GM23248 (cell line): ENCODE measurements at regions not wholly inside any gene's neighbourhood (a gene's known extent, or its start where the extent isn't known, plus 50 kb on each side); places are given as distances from the start of the nearest gene placed in this dataset.

Source experiments
- DNase-seq: peaks from one replicate; pipeline ENCODE4 v3.0.0-alpha.2; 2015
- H2AFZ ChIP-seq: fragments of 200-600 bp; sonication (generic); 2 replicates; pipeline ENCODE4 v1.6.1; 2016; ENCODE audit warnings: antibody characterized with exemption
- H3F3A ChIP-seq: fragments of 200-600 bp; sonication (generic); 2 replicates; pipeline ENCODE4 v1.6.1; 2016; ENCODE audit warnings: mild to moderate bottlenecking, antibody characterized with exemption, mixed run types; ENCODE audit not compliant: insufficient read depth
- H3K27ac ChIP-seq: fragments of 200-600 bp; sonication (generic); 2 replicates; pipeline ENCODE4 v1.5.1; 2016; ENCODE audit warnings: mild to moderate bottlenecking
- H3K27me3 ChIP-seq: fragments of 200-600 bp; sonication (generic); replicated peaks from 2 replicates; pipeline ENCODE4 v1.6.1; 2016; ENCODE audit warnings: mild to moderate bottlenecking; ENCODE audit not compliant: insufficient read depth
- H3K36me3 ChIP-seq: fragments of 200-600 bp; sonication (generic); 2 replicates; pipeline ENCODE4 v1.6.1; 2016; ENCODE audit warnings: low read depth, mild to moderate bottlenecking
- H3K4me1 ChIP-seq: fragments of 200-600 bp; sonication (generic); 2 replicates; pipeline ENCODE4 v1.6.1; 2016; ENCODE audit warnings: mild to moderate bottlenecking; ENCODE audit not compliant: insufficient read depth
- H3K4me2 ChIP-seq: fragments of 200-600 bp; sonication (generic); one replicate; pipeline ENCODE4 v1.6.1; 2016; ENCODE audit warnings: mild to moderate bottlenecking; ENCODE audit not compliant: unreplicated experiment
- H3K4me3 ChIP-seq: fragments of 200-600 bp; sonication (generic); 2 replicates; pipeline ENCODE4 v1.5.1; 2016; ENCODE audit warnings: mild to moderate bottlenecking
- H3K79me2 ChIP-seq: fragments of 200-600 bp; sonication (generic); 2 replicates; pipeline ENCODE4 v1.6.1; 2016; ENCODE audit warnings: mild to moderate bottlenecking; ENCODE audit not compliant: insufficient read depth
- H3K9ac ChIP-seq: fragments of 200-600 bp; sonication (generic); 2 replicates; pipeline ENCODE4 v1.6.1; 2016; ENCODE audit warnings: mild to moderate bottlenecking
- H3K9me2 ChIP-seq: fragments of 200-600 bp; sonication (generic); 2 replicates; pipeline ENCODE4 v1.6.1; 2016; ENCODE audit warnings: mixed run types, mild to moderate bottlenecking, moderate library complexity; ENCODE audit not compliant: insufficient read depth
- H3K9me3 ChIP-seq: fragments of 200-600 bp; sonication (generic); one replicate; pipeline ENCODE4 v1.6.1; 2017; ENCODE audit warnings: low read depth
- H4K20me1 ChIP-seq: fragments of 200-600 bp; sonication (generic); 2 replicates; pipeline ENCODE4 v1.6.0; 2016; ENCODE audit not compliant: insufficient read depth
- EZH2 ChIP-seq: fragments of 200-600 bp; sonication (generic); IDR thresholded peaks from 2 replicates; pipeline ENCODE4 v1.6.1; 2018; ENCODE audit warnings: antibody characterized with exemption, mild to moderate bottlenecking; ENCODE audit not compliant: insufficient read depth, poor library complexity, severe bottlenecking
- EZH2phosphoT487 ChIP-seq: fragments of 200-600 bp; sonication (generic); IDR thresholded peaks from 2 replicates; pipeline ENCODE4 v1.6.1; 2018; ENCODE audit warnings: antibody characterized with exemption, moderate library complexity, mild to moderate bottlenecking, low read depth; ENCODE audit not compliant: insufficient read depth
- WGBS, 2 experiments: methylation state at CpG; one replicate each; pipeline ENCODE4 v1.1.6; 2015 to 2017; ENCODE audit warnings: low lambda C conversion rate in 2 of 2, low coverage in 1 of 2; ENCODE audit errors: missing lambda C conversion rate in 2 of 2; 5-methylcytosine and 5-hydroxymethylcytosine counted together
- in situ Hi-C: fragments of 300-500 bp; cut with MboI; formaldehyde crosslinking; loops from 2 replicates; pipeline ENCODE4 v1.15.0; 2020

- no peak overlapping the region for H3K4me3 ChIP-seq
- H3K36me3 ChIP-seq, result no peaks in the 10 kb centered on the region
- H2AFZ ChIP-seq, result no peak overlapping the region
- H3K9ac ChIP-seq, result no peak overlapping the region
- WGBS, 2 experiments, result 80 to 86% methylated on average over 1 of the region's 1 CpG
- no peaks in the 10 kb centered on the region for H3K9me3 ChIP-seq
- peaks cover 48% of the 10 kb centered on the region for H3K27me3 ChIP-seq
- no peak overlapping the region for H3K27ac ChIP-seq
- no peaks in the 10 kb centered on the region for H4K20me1 ChIP-seq
- H3K4me2 ChIP-seq, result no peak overlapping the region
- no peaks in the 10 kb centered on the region for H3K4me1 ChIP-seq
- H3K9me2 ChIP-seq, result no peaks in the 10 kb centered on the region
- no peaks in the 10 kb centered on the region for H3F3A ChIP-seq
- DNase-seq, result peak; percentile 13
- H3K79me2 ChIP-seq, result no peaks in the 10 kb centered on the region
- TF ChIP-seq EZH2phosphoT487, result no peak
- no peak for TF ChIP-seq EZH2
- in situ Hi-C loops, result no loop called here
These were observed 66.7 kb upstream of the PHF24 start for GRCh38 chr9:34891386-34891785.

- WGBS, 2 experiments, result 11 to 21% methylated on average over 2 of the region's 2 CpGs
- no peak for TF ChIP-seq EZH2
- no peak for TF ChIP-seq EZH2phosphoT487
These were observed 70.2 kb upstream of the PHF24 start for GRCh38 chr9:34887841-34888240.

GRCh38 chr9:34884747-34885189 is 73.3 kb upstream of the PHF24 start:
- 9 to 18% methylated on average over 2 of the region's 2 CpGs for WGBS, 2 experiments
- H3K36me3 ChIP-seq, result no peaks in the 10 kb centered on the region
- H3K9me3 ChIP-seq, result no peaks in the 10 kb centered on the region
- no peaks in the 10 kb centered on the region for H3F3A ChIP-seq
- TF ChIP-seq EZH2 (no peak), EZH2phosphoT487 (no peak)
- no peak overlapping the region for H3K27ac ChIP-seq
- no peak overlapping the region for H3K9ac ChIP-seq
- H2AFZ ChIP-seq, result no peak overlapping the region
- no peak overlapping the region for H3K4me2 ChIP-seq
- H3K79me2 ChIP-seq, result no peaks in the 10 kb centered on the region
- H3K27me3 ChIP-seq, result peaks cover 7% of the 10 kb centered on the region; the same call in 1 of the 2 replicates
- H3K4me3 ChIP-seq, result no peak overlapping the region
- H4K20me1 ChIP-seq, result no peaks in the 10 kb centered on the region
- in situ Hi-C loops, result no loop called here
- no peak for DNase-seq
- no peaks in the 10 kb centered on the region for H3K4me1 ChIP-seq
- no peaks in the 10 kb centered on the region for H3K9me2 ChIP-seq

More at GRCh38 chr9:34887841-34888240, 70.2 kb upstream of the PHF24 start:
- Histone ChIP-seq H3K4me2 (no peak overlapping the region), H3K4me3 (no peak overlapping the region), H3K27ac (no peak overlapping the region), H3F3A (no peaks in the 10 kb centered on the region), H3K36me3 (no peaks in the 10 kb centered on the region), H3K9ac (no peak overlapping the region), H3K27me3 (peaks cover 19% of the 10 kb centered on the region), H3K9me3 (no peaks in the 10 kb centered on the region), H3K9me2 (no peaks in the 10 kb centered on the region), H3K4me1 (no peaks in the 10 kb centered on the region), H3K79me2 (no peaks in the 10 kb centered on the region), H2AFZ (no peak overlapping the region), H4K20me1 (no peaks in the 10 kb centered on the region)
- in situ Hi-C loops, result no loop called here
- DNase-seq, result no peak

GRCh38 chr9:34876096-34876495 is 82.0 kb upstream of the PHF24 start:
- TF ChIP-seq EZH2phosphoT487 (no peak), EZH2 (no peak)
- H3K4me2 ChIP-seq, result no peak overlapping the region
- no peaks in the 10 kb centered on the region for H3K79me2 ChIP-seq
- WGBS, 2 experiments, result 59 to 67% methylated on average over 3 of the region's 3 CpGs
- no peak overlapping the region for H3K4me3 ChIP-seq
- no peak overlapping the region for H3K27ac ChIP-seq
- no peaks in the 10 kb centered on the region for H3K36me3 ChIP-seq
- H3K4me1 ChIP-seq, result no peaks in the 10 kb centered on the region
- H3K9me2 ChIP-seq, result no peaks in the 10 kb centered on the region
- DNase-seq, result no peak
- H4K20me1 ChIP-seq, result no peaks in the 10 kb centered on the region
- in situ Hi-C loops, result no loop called here
- H3F3A ChIP-seq, result no peaks in the 10 kb centered on the region
- no peaks in the 10 kb centered on the region; the same call in 1 of the 2 replicates for H3K27me3 ChIP-seq
- no peak overlapping the region for H3K9ac ChIP-seq
- H2AFZ ChIP-seq, result no peak overlapping the region
- H3K9me3 ChIP-seq, result no peaks in the 10 kb centered on the region

GRCh38 chr9:34869390-34869789 is 88.7 kb upstream of the PHF24 start:
- H3K79me2 ChIP-seq, result no peaks in the 10 kb centered on the region
- H3K36me3 ChIP-seq, result no peaks in the 10 kb centered on the region
- no peak overlapping the region for H2AFZ ChIP-seq
- H3K4me1 ChIP-seq, result no peaks in the 10 kb centered on the region
- no peak overlapping the region for H3K9ac ChIP-seq
- H3K9me3 ChIP-seq, result no peaks in the 10 kb centered on the region
- no peaks in the 10 kb centered on the region for H3F3A ChIP-seq
- peak; percentile 31 for DNase-seq
- TF ChIP-seq EZH2 (no peak), EZH2phosphoT487 (no peak)
- no peak overlapping the region for H3K4me2 ChIP-seq
- H3K9me2 ChIP-seq, result no peaks in the 10 kb centered on the region
- 0% methylated on average over 2 of the region's 2 CpGs for WGBS, 2 experiments
- no peaks in the 10 kb centered on the region for H4K20me1 ChIP-seq
- peaks cover 3% of the 10 kb centered on the region; the same call in 1 of the 2 replicates for H3K27me3 ChIP-seq
- no peak overlapping the region for H3K27ac ChIP-seq
- in situ Hi-C loops, result no loop called here
- H3K4me3 ChIP-seq, result no peak overlapping the region
